ENCODE measurements at regions not wholly inside any gene's neighbourhood (a gene's known extent, or its start where the extent isn't known, plus 50 kb on each side); places are given as distances from the start of the nearest gene placed in this dataset.
"Not testable (repeated sequence)": the region's sequence is repeated elsewhere in the genome, so short reads cannot be mapped to it uniquely, and the experiment has no call there.

DNA sequence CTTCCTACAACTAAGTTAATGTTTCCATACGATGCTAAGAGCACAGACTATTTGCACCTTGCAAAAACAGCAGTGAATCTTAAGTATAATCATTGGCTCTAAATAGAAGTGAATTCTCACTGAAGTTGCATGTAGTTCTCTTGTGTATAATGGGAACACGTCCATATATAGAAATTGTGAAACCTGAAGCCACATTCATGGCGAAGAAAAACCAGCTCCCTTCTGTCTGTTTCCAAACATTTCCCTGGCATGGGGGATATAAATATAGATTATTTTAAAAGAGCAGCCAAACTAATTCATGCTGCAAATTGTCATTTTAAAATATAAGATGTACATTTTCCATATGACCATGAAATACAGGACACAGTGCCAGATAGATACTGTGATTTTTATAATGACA lies 71.1 kb downstream of the TRAM1L1 start:
- Histone ChIP-seq H3K4me2 (ENCODE audit: insufficient read depth, low read length) (no peak overlapping the region), H3K79me2 (ENCODE audit: insufficient read depth, low read length) (no peaks in the 10 kb centered on the region), H3K27me3 (ENCODE audit: insufficient read depth, low read length) (no peaks in the 10 kb centered on the region), H3K9me3 (ENCODE audit: low read depth, low read length) (no peaks in the 10 kb centered on the region), H3K27ac (ENCODE audit: low read depth, low read length) (no peak overlapping the region), H4K20me1 (ENCODE audit: insufficient read depth, low read length) (no peaks in the 10 kb centered on the region), H3K4me3 (ENCODE audit: insufficient read depth, low read length) (no peak overlapping the region), H2AFZ (ENCODE audit: low read length) (no peak overlapping the region), H3K4me1 (ENCODE audit: insufficient read depth, low read length) (no peaks in the 10 kb centered on the region), H3K36me3 (ENCODE audit: insufficient read depth, low read length) (no peaks in the 10 kb centered on the region)
- TF ChIP-seq, protein P1, sequence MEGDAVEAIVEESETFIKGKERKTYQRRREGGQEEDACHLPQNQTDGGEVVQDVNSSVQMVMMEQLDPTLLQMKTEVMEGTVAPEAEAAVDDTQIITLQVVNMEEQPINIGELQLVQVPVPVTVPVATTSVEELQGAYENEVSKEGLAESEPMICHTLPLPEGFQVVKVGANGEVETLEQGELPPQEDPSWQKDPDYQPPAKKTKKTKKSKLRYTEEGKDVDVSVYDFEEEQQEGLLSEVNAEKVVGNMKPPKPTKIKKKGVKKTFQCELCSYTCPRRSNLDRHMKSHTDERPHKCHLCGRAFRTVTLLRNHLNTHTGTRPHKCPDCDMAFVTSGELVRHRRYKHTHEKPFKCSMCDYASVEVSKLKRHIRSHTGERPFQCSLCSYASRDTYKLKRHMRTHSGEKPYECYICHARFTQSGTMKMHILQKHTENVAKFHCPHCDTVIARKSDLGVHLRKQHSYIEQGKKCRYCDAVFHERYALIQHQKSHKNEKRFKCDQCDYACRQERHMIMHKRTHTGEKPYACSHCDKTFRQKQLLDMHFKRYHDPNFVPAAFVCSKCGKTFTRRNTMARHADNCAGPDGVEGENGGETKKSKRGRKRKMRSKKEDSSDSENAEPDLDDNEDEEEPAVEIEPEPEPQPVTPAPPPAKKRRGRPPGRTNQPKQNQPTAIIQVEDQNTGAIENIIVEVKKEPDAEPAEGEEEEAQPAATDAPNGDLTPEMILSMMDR (IDR thresholded peaks at IDR 0.05; ENCODE audit: extremely low read depth, low read depth, low read length) = no peak
- DNase-seq (ENCODE audit: insufficient read length, low spot score, missing footprints) = peak; percentile 69

DNA sequence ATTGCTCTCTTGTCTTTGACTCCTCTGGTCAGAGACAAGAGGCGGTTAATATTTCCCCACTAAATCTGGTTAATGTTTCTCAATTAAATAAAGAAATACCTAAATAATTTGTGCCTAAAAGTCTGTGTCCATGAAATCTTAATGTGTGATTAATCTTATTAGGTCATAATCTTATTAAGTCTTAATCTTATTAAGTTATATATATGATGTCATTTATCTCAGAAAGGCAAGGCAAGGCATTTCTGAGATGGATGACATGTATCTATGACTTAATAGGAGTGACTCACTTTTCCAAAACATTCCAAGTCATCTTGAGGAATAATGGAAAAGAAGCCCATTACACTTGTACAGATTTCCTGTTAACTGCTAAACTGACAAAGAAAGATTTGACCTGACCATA lies 74.7 kb downstream of the TRAM1L1 start:
- H4K20me1 ChIP-seq (ENCODE audit: insufficient read depth, low read length) = no peaks in the 10 kb centered on the region
- H3K27ac ChIP-seq (ENCODE audit: low read depth, low read length) = no peak overlapping the region
- no peaks in the 10 kb centered on the region for H3K79me2 ChIP-seq (ENCODE audit: insufficient read depth, low read length)
- TF ChIP-seq, protein P1 (IDR thresholded peaks at IDR 0.05; ENCODE audit: extremely low read depth, low read depth, low read length) = no peak
- H3K9me3 ChIP-seq (ENCODE audit: low read depth, low read length) = no peaks in the 10 kb centered on the region
- H3K4me1 ChIP-seq (ENCODE audit: insufficient read depth, low read length) = no peaks in the 10 kb centered on the region
- no peak for DNase-seq (ENCODE audit: insufficient read length, low spot score, missing footprints)
- H3K36me3 ChIP-seq (ENCODE audit: insufficient read depth, low read length) = no peaks in the 10 kb centered on the region
- no peak overlapping the region for H2AFZ ChIP-seq (ENCODE audit: low read length)
- no peaks in the 10 kb centered on the region for H3K27me3 ChIP-seq (ENCODE audit: insufficient read depth, low read length)
- no peak overlapping the region for H3K4me2 ChIP-seq (ENCODE audit: insufficient read depth, low read length)
- H3K4me3 ChIP-seq (ENCODE audit: insufficient read depth, low read length) = no peak overlapping the region

DNA sequence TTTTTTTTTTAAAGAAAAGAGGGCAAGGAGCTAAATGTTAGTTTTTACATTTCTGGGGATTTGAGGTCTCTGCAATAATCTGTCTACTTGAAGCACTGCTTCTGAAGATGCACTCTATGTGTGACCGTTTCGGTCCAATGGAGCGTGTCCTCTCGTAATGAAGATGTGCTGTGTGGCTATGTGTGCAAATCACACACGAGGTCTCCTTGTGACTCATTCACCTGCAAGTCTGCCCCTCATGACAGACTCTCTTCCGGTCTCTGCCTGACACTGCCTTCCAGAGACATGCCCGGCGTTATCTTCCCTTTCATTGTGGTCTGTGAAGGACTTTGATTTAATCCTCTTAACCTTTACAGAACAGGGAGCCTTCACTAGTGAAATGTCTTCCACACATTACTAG lies 84.3 kb downstream of the TRAM1L1 start:
- Histone ChIP-seq H3K79me2 (ENCODE audit: insufficient read depth, low read length) (no peaks in the 10 kb centered on the region), H3K27ac (ENCODE audit: low read depth, low read length) (no peak overlapping the region), H3K4me1 (ENCODE audit: insufficient read depth, low read length) (no peaks in the 10 kb centered on the region), H3K27me3 (ENCODE audit: insufficient read depth, low read length) (no peaks in the 10 kb centered on the region), H4K20me1 (ENCODE audit: insufficient read depth, low read length) (no peaks in the 10 kb centered on the region), H3K4me2 (ENCODE audit: insufficient read depth, low read length) (no peak overlapping the region), H3K4me3 (ENCODE audit: insufficient read depth, low read length) (no peak overlapping the region), H3K9me3 (ENCODE audit: low read depth, low read length) (no peaks in the 10 kb centered on the region), H3K36me3 (ENCODE audit: insufficient read depth, low read length) (no peaks in the 10 kb centered on the region), H2AFZ (ENCODE audit: low read length) (no peak overlapping the region)
- no peak for DNase-seq (ENCODE audit: insufficient read length, low spot score, missing footprints)
- TF ChIP-seq, protein P1 (IDR thresholded peaks at IDR 0.05; ENCODE audit: extremely low read depth, low read depth, low read length) = no peak

DNA sequence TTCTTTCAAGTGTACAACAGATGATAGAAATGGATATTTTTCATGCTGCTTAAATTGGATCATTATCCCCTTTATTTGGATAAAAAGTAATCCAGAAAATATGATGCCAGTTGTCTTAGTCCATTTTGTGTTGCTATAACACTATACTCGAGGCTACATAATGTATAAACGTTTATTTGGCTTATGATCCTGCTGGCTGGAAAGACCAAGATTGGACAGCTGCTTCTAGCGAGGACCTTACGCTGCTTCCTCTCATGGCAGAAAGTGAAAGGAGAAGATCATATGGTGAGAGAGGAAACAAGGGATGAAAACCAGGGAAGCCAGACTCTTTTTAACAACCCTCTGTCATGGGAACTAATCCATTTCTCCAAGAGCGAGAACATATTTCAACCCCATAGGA lies 102.7 kb downstream of the TRAM1L1 start:
- no peak for DNase-seq (ENCODE audit: insufficient read length, low spot score, missing footprints)
- Histone ChIP-seq H4K20me1 (ENCODE audit: insufficient read depth, low read length) (no peaks in the 10 kb centered on the region), H3K36me3 (ENCODE audit: insufficient read depth, low read length) (no peaks in the 10 kb centered on the region), H3K4me3 (ENCODE audit: insufficient read depth, low read length) (no peak overlapping the region), H2AFZ (ENCODE audit: low read length) (no peak overlapping the region), H3K79me2 (ENCODE audit: insufficient read depth, low read length) (no peaks in the 10 kb centered on the region), H3K9me3 (ENCODE audit: low read depth, low read length) (no peaks in the 10 kb centered on the region), H3K27ac (ENCODE audit: low read depth, low read length) (no peak overlapping the region), H3K27me3 (ENCODE audit: insufficient read depth, low read length) (no peaks in the 10 kb centered on the region), H3K4me1 (ENCODE audit: insufficient read depth, low read length) (no peaks in the 10 kb centered on the region), H3K4me2 (ENCODE audit: insufficient read depth, low read length) (no peak overlapping the region)
- TF ChIP-seq, protein P1 (IDR thresholded peaks at IDR 0.05; ENCODE audit: extremely low read depth, low read depth, low read length) = no peak

DNA sequence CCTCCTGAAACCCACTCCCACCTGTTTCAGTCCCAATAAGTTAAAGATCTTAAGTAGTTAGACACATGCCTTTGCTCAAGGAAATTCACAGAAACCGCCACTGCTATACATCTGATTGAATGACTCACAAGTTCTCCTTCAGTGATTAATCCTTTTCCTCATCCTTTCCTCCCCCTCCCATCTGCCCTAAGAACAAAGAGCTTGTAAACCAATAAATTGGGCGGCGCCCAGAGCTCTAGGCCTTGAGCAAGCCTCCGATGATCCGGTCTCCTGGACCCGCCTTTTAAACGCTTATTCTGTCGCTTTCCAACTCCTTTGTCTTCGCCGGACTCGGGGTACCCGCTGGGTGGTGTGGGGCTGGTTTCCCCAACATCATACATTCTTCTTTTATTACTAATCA lies 104.9 kb downstream of the TRAM1L1 start:
- H3K79me2 ChIP-seq (ENCODE audit: insufficient read depth, low read length); H3K4me1 ChIP-seq (ENCODE audit: insufficient read depth, low read length); H3K36me3 ChIP-seq (ENCODE audit: insufficient read depth, low read length); H2AFZ ChIP-seq (ENCODE audit: low read length); DNase-seq (ENCODE audit: insufficient read length, low spot score, missing footprints); H3K27me3 ChIP-seq (ENCODE audit: insufficient read depth, low read length); H3K4me2 ChIP-seq (ENCODE audit: insufficient read depth, low read length); H3K27ac ChIP-seq (ENCODE audit: low read depth, low read length); H4K20me1 ChIP-seq (ENCODE audit: insufficient read depth, low read length); H3K4me3 ChIP-seq (ENCODE audit: insufficient read depth, low read length); H3K9me3 ChIP-seq (ENCODE audit: low read depth, low read length): not testable (repeated sequence)

Measured in osteoblast (primary cell).